IPS-20b (cell line): ENCODE measurements at regions not wholly inside any gene's neighbourhood (a gene's known extent, or its start where the extent isn't known, plus 50 kb on each side); places are given as distances from the start of the nearest gene placed in this dataset.

Experiments
- H3K27ac ChIP-seq: one replicate; pipeline ENCODE4 v1.5.1; 2013; ENCODE audit warnings: low read length
- H3K27me3 ChIP-seq: 2 replicates; pipeline ENCODE4 v1.6.1; 2013; ENCODE audit warnings: mild to moderate bottlenecking, low read length, inconsistent platforms; ENCODE audit not compliant: insufficient read depth
- H3K36me3 ChIP-seq: 2 replicates; pipeline ENCODE4 v1.6.1; 2013; ENCODE audit warnings: low read depth, mild to moderate bottlenecking, inconsistent platforms, low read length, moderate library complexity; ENCODE audit not compliant: insufficient read depth
- H3K4me1 ChIP-seq: 2 replicates; pipeline ENCODE4 v1.6.1; 2013; ENCODE audit warnings: mild to moderate bottlenecking, control low read depth, inconsistent platforms, low read length, moderate library complexity; ENCODE audit not compliant: insufficient read depth
- H3K4me3 ChIP-seq: 2 replicates; pipeline ENCODE4 v1.5.1; 2013; ENCODE audit warnings: mild to moderate bottlenecking, low read length, inconsistent platforms
- H3K9ac ChIP-seq: 2 replicates; pipeline ENCODE4 v1.6.1; 2013; ENCODE audit warnings: low read depth, mild to moderate bottlenecking, inconsistent platforms, low read length, moderate library complexity
- H3K9me3 ChIP-seq: 2 replicates; pipeline ENCODE4 v1.6.1; 2013; ENCODE audit warnings: mild to moderate bottlenecking, low read depth, low read length, inconsistent platforms; ENCODE audit not compliant: insufficient read depth

DNA sequence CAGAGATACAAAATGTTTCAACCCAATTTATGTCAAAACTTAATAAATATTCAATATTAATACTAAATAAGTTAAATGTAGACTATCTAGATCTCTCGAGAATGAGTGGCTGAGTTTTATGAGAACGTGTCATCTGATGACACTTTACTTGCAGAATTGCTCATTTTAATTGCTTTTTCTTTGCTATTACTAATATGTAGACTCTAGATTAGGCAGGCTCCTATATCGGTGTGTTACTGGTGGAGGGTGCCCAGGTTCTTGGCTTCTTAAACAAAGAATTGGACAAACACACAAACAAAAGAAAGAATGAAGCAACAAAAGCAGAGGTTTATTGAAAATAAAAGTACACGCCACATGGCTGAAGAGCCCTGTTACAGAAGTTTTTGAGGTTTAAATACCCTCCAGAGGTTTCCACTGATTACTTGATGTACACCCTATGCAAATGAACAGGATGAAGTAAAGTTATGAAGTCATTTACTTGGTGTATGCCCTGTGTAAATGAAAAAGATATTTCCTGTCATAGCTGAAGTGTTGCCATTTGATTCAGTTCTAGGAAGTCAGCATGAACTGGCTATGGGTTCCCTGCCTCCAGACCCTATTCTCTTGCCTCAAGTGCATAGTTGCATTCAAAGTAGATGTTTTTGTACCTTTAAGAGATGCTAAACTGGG, 122.9 kb upstream of the ITGA4 start:
- Histone ChIP-seq H3K9me3 (no peaks in the 10 kb centered on the region), H3K9ac (no peak overlapping the region), H3K36me3 (no peaks in the 10 kb centered on the region), H3K4me3 (no peak overlapping the region), H3K27ac (no peak overlapping the region), H3K4me1 (no peaks in the 10 kb centered on the region; the same call in 1 of the 2 replicates), H3K27me3 (no peaks in the 10 kb centered on the region)

DNA sequence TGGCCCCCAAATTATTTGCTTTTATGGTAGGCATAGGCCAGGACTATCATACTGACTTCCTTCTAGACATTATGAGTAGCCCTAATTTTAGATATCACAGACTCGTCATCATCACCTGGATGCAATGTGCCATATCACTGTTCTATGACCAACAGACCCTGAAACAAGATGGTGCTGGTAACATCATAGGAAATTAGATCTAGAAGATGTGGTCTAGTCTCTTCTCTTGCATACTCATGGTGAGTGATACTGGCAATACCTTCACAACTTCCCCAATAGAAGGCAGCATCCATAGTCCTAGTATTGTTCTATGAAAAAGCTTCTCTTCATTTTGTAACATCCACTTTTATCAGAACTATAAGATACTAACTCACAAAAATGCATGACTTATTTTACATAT, 116.3 kb upstream of the ITGA4 start:
- Histone ChIP-seq H3K27me3 (no peaks in the 10 kb centered on the region), H3K4me3 (no peak overlapping the region)

DNA sequence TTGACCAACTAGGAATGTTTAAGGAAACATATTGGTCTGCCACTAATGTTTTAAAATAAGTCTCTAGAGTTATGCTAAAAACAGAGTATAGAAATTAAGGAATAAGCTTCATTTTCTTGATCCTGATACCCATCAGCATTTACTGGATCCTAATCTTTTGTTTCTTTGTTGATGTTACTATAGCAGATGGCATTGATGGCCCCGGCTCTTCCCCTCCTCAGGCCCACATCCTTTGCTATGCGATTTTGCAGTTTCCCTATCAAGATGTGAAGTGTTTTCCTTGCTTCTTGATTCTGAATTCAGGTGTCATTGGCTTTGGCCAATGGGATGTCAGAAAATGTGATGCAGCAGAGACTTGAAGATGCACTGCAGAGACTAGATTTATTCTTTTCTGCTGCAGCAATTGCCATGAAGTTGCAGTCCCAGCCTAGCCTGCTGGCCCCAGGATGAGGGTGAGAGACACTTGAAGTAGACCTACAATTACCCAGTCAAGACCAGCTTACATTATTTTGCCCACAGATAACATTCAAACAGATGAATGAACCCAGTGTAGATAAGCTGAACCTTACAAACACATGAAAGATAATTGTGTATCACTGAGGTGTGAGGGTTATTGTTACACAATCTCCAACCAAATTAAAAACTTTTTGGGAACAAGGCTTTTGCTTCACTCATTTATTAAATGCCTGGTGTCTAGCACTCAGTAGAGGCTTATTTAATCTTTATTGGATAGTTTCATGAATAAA, 115.2 kb upstream of the ITGA4 start:
- Histone ChIP-seq H3K27me3 (no peaks in the 10 kb centered on the region), H3K4me3 (no peak overlapping the region), H3K36me3 (no peaks in the 10 kb centered on the region), H3K4me1 (no peaks in the 10 kb centered on the region), H3K9me3 (no peaks in the 10 kb centered on the region), H3K9ac (no peak overlapping the region), H3K27ac (no peak overlapping the region)

More for the DNA sequence above, 116.3 kb upstream of the ITGA4 start:
- H3K9ac ChIP-seq, result no peak overlapping the region
- no peaks in the 10 kb centered on the region for H3K36me3 ChIP-seq
- H3K4me1 ChIP-seq, result no peaks in the 10 kb centered on the region
- H3K9me3 ChIP-seq, result no peaks in the 10 kb centered on the region
- H3K27ac ChIP-seq, result no peak overlapping the region

DNA sequence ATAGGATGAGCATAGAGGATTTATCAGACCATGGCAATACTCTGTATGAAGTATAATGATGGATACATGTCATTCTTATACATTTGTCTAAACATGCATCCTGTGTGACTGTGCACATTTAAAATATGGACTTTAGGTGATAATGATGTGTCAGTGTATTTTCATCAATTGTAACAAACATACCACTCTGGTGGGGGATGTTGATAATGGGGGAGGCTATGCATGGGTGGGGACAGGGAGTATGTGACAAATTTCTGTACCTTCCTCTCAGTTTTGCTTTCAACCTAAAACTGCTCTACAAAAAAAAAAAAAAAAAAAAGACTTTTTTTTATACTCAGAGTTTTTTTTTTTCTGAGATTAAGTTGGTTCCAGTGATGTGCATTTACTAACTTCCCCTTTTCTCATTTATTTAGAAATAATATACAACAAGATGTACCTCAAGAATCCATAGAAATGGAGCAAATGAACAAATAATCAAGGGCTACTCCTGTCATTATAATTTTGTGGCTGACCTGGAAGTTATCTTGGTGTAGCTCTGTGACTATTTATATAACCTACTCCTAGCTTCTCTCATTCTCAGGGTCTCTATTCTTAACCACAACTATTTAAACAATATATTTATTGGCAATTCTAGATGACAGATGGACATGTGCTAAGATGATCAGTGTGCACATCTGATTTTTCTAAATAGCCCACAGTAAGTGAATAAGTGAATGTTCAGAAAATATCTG, 108.9 kb upstream of the ITGA4 start:
- Histone ChIP-seq H3K9ac (no peak overlapping the region), H3K27ac (no peak overlapping the region), H3K36me3 (no peaks in the 10 kb centered on the region), H3K27me3 (no peaks in the 10 kb centered on the region), H3K4me1 (no peaks in the 10 kb centered on the region), H3K4me3 (no peak overlapping the region), H3K9me3 (no peaks in the 10 kb centered on the region)

DNA sequence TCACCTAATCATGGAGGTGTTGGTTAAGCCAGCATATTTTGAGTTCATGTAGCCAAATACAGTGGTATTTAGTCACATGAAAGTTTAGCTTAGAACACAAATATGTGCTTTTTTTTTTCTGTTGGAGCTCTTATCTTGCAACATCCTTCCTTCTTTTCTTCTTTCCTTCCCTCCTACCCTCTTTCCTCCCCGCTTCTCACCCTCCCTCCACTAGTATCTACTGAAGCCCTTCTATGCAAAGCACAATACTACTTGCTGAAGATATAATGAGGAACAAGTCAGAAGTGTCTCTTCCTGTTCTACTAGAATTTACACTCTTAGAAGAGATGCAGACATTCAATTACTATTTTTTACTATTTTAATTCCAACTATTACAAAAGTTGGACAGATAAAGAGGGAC, 105.0 kb upstream of the ITGA4 start:
- no peaks in the 10 kb centered on the region for H3K4me1 ChIP-seq
- no peak overlapping the region for H3K4me3 ChIP-seq
- H3K9me3 ChIP-seq, result no peaks in the 10 kb centered on the region
- H3K27ac ChIP-seq, result no peak overlapping the region
- no peaks in the 10 kb centered on the region for H3K27me3 ChIP-seq
- H3K9ac ChIP-seq, result no peak overlapping the region
- no peaks in the 10 kb centered on the region for H3K36me3 ChIP-seq

DNA sequence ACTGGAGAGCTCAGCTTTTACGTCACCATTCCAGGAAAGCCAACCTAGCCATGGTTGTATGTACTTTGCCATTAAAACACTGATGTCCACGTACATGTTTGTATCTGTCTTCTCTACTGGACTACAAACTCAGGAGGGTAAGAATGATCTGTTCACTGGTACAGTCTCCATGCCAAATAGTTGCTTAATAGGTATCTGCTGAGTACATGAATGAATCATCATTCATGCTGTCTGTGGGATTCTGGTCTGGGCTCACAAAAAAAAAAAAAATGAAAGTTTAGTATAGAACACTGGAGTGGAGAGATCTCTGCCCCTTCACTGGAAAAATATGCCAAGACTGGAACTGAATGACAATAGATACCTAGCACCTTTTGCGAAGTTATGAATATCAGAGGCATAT, 102.6 kb upstream of the ITGA4 start:
- Histone ChIP-seq H3K36me3 (no peaks in the 10 kb centered on the region), H3K9ac (no peak overlapping the region), H3K27ac (no peak overlapping the region), H3K27me3 (no peaks in the 10 kb centered on the region), H3K9me3 (no peaks in the 10 kb centered on the region), H3K4me1 (no peaks in the 10 kb centered on the region), H3K4me3 (no peak overlapping the region)

DNA sequence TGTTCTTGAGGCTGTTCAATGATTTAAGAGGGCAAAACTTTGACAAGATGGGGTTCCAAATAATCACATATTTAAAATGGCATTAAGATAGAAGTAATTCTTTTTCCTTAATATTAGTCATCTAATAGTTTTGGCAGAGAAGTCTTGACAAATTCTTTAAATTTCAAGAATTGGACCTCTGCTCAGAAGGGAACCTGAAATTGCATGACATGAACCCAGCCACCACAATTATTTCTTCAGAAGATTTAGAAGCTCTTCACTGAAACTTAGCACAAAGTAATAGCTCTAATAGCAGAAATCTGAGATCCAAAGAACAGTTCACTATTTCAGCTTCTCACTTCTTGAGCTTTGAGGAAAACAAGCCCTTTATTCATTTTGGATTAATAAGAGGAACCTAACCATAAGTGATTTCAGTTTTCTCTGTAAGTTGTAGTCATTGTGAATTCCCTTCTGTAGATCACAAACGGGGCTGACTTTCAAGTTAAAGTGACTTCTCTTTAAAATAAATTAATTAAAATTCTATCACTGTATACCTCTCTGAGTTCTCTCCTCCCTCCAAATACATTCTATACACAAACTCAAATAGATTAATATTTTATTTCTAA, 100.6 kb upstream of the ITGA4 start:
- Histone ChIP-seq H3K9ac (no peak overlapping the region), H3K27me3 (no peaks in the 10 kb centered on the region), H3K4me1 (no peaks in the 10 kb centered on the region), H3K27ac (no peak overlapping the region), H3K4me3 (no peak overlapping the region), H3K9me3 (no peaks in the 10 kb centered on the region), H3K36me3 (no peaks in the 10 kb centered on the region)

DNA sequence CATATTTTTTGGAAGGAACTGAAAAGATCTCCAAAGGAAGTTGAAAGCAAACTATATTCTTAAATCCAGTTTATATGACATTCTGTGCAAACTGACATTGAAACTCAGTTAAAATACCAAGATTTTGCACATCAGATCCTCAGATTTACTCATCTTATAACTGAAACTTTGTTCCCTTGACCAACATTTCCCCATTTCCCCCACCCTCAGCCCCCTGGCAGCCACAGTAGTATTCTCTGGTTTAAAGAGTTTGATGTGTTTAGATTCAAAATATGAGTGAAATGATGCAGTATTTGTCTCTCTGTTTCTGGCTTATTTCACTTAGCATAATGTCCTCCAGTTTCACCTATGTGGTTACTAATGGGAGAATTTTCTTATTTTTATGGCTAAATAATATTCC, 99.2 kb upstream of the ITGA4 start:
- Histone ChIP-seq H3K27ac (no peak overlapping the region), H3K4me3 (no peak overlapping the region), H3K36me3 (no peaks in the 10 kb centered on the region), H3K27me3 (no peaks in the 10 kb centered on the region), H3K9ac (no peak overlapping the region), H3K4me1 (no peaks in the 10 kb centered on the region), H3K9me3 (no peaks in the 10 kb centered on the region)

DNA sequence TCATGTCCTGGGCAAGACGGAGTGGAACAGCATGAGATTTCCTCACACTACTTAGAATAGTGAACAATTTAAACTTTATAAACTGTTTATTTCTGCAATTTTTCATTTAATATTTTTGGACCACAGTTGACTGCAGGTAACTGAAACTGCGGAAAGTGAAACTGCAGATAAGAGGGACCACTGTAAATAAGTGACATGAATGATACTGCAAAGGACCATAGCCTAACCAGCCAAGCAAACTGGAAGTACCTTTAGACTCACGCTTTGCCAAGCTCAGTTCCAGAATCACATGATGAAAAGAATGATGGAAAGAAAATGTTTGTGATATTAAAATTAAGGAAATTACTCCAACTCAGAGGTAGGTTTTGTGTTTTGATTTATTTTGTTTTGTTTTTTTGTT, 94.6 kb upstream of the ITGA4 start:
- Histone ChIP-seq H3K9me3 (no peaks in the 10 kb centered on the region), H3K36me3 (no peaks in the 10 kb centered on the region), H3K27ac (no peak overlapping the region), H3K4me3 (no peak overlapping the region), H3K9ac (no peak overlapping the region), H3K27me3 (no peaks in the 10 kb centered on the region), H3K4me1 (no peaks in the 10 kb centered on the region)

DNA sequence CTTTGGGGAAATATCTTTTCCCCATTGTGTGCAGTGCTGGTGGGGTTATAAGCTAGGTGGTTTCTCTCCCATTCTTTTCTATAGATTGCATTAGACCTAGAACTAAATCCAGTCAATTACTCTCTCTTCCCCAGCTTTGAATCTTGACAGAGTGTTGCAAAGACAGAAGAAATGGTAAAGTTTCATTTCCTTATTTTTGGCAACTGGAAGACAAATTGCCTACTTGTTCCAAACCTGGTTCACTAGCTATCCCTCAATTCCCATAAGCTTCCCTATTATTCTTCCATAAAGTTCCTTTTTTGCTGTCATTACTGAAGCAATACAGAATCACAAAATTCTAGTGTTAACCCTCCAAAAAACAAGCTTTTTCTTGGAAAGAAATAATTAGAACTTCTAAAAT, 94.0 kb upstream of the ITGA4 start:
- Histone ChIP-seq H3K27me3 (no peaks in the 10 kb centered on the region), H3K9ac (no peak overlapping the region), H3K4me3 (no peak overlapping the region), H3K36me3 (no peaks in the 10 kb centered on the region), H3K9me3 (no peaks in the 10 kb centered on the region), H3K4me1 (no peaks in the 10 kb centered on the region), H3K27ac (no peak overlapping the region)

DNA sequence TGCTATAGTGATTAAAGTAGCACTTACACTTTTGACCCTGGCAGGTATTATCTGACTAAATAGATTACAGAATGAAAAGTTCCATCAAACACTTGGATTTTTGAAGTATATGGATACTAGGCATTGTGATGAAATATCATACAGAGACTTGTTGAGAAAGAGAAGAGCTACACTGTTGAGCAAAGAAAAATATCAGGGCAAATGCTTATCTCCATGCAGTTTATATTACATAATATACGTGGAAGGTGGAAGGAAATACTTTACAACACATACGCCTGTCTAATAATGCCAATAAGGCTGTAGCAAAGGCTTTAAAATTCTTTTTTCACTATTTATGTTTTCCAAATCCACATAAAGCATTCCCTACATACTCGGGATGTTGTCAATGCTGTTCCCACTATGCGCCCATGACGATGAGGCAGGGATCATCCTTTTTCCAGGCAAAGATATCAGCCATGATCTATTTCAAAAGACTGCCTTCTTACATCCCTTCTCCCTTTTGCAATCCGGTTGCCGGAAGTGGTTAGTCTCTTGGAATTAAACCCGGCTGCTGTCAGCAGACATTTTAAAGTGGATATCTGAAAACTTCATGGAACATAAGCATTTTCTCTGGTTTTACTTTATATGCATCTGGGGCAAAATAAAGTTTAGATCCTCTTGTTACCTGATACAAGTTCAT, 92.6 kb upstream of the ITGA4 start:
- Histone ChIP-seq H3K36me3 (no peaks in the 10 kb centered on the region), H3K9ac (no peak overlapping the region), H3K4me1 (no peaks in the 10 kb centered on the region)

More for the DNA sequence above, 92.6 kb upstream of the ITGA4 start:
- H3K9me3 ChIP-seq, result no peaks in the 10 kb centered on the region
- H3K27ac ChIP-seq, result no peak overlapping the region
- H3K27me3 ChIP-seq, result no peaks in the 10 kb centered on the region
- H3K4me3 ChIP-seq, result no peak overlapping the region
